ENCODE measurements at regions not wholly inside any gene's neighbourhood (a gene's known extent, or its start where the extent isn't known, plus 50 kb on each side); places are given as distances from the start of the nearest gene placed in this dataset.

DNA sequence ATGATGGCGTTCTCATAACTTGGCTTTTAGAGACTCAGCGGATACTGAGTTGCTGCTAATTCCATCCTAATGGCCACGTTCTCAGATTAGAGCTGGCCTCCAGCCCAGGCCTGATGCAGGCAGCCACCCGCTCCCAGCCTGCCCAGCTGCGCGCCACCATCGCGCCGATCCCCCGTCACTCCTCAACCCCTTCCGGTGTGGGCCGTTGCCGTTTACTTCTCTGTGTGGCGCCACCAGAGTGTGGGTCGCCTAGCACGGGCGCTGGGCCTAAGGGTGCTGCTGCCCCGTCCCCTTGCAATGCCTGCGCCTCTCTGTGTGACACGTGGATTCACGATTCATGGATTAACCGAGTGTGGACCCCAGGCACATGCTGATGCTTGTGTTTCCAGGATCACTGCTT is 1116.0 kb downstream of the BRD1 start:
- ATAC-seq, result no peak
- ChIA-PET POLR2A (no interaction called here), CTCF (ENCODE audit: low intra/inter-chr PET ratio, low total read pairs) (no interaction called here)
- intact Hi-C loops (cut with micrococcal nuclease; ENCODE audit: unreplicated experiment), result no loop called here
- H3K36me3 ChIP-seq (replicated peaks in 1 of 2; ENCODE audit: control insufficient read depth in 1 of 2, insufficient read depth in 2 of 2, low read length in 2 of 2), result peaks cover 29 to 82% of the 10 kb centered on the region in 2 experiments
- no peaks in the 10 kb centered on the region for H3K27me3 ChIP-seq (ENCODE audit: control insufficient read depth in 1 of 2, insufficient read depth in 2 of 2, low read length in 2 of 2)
- FAIRE-seq, result no peak
- no peak overlapping the region for H3K27ac ChIP-seq (ENCODE audit: extremely low read length, insufficient read depth, low read length)
- H3K4me3 ChIP-seq (replicated peaks in 1 of 3; ENCODE audit: insufficient read depth in 1 of 3, low read depth in 2 of 3, low read length in 3 of 3), result no peak overlapping the region
- H3K4me1 ChIP-seq (ENCODE audit: insufficient read depth, low read length), result peaks cover 3% of the 10 kb centered on the region; the same call in 1 of the 2 replicates
- peaks cover 3% of the 10 kb centered on the region; the same call in 1 of the 2 replicates for H4K20me1 ChIP-seq (ENCODE audit: insufficient read depth, low read length)
- H3K4me2 ChIP-seq (ENCODE audit: low read depth, low read length), result no peak overlapping the region
- peaks cover 13% of the 10 kb centered on the region for H3K79me2 ChIP-seq (ENCODE audit: insufficient read depth, low read length)
- H3K9me3 ChIP-seq (ENCODE audit: low read length), result no peaks in the 10 kb centered on the region
- no peak for TF ChIP-seq ZNF550 (CRISPR knock-in tag; IDR thresholded peaks at IDR 0.05; ENCODE audit: borderline replicate concordance)
- TF ChIP-seq, protein P1, sequence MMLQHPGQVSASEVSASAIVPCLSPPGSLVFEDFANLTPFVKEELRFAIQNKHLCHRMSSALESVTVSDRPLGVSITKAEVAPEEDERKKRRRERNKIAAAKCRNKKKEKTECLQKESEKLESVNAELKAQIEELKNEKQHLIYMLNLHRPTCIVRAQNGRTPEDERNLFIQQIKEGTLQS (CRISPR knock-in tag; IDR thresholded peaks at IDR 0.05), result no peak
- TF ChIP-seq KDM4B (CRISPR knock-in tag; IDR thresholded peaks at IDR 0.05), result no peak
- TF ChIP-seq HMGA1 (CRISPR knock-in tag; conservative IDR thresholded peaks at IDR 0.05), result no peak
- no peak for TF ChIP-seq NCOA5 (CRISPR knock-in tag; IDR thresholded peaks at IDR 0.05)
- TF ChIP-seq TOPORS (CRISPR knock-in tag; IDR thresholded peaks at IDR 0.05), result no peak
- TF ChIP-seq IRX3 (CRISPR knock-in tag; IDR thresholded peaks at IDR 0.05; ENCODE audit: borderline replicate concordance, low read depth), result no peak
- no peak for TF ChIP-seq NPAS2 (CRISPR knock-in tag; IDR thresholded peaks at IDR 0.05; ENCODE audit: borderline replicate concordance)
- TF ChIP-seq FOXK1 (CRISPR knock-in tag; IDR thresholded peaks at IDR 0.05; ENCODE audit: borderline replicate concordance, low read depth), result no peak
- TF ChIP-seq NCOA1 (CRISPR knock-in tag; IDR thresholded peaks at IDR 0.05), result no peak
- BruUV-seq (replicated peaks), result no TSS peak
- no peak overlapping the region for H2AFZ ChIP-seq (ENCODE audit: low read length)
- 96% methylated on average over 21 of the region's 22 CpGs for WGBS (ENCODE audit: low lambda C conversion rate)
- no peak for DNase-seq (ENCODE audit: low spot score)
- in situ Hi-C loops (cut with HindIII; ENCODE audit: extremely low pct_ligation_motif_present, low pct_unique_long_range_greater_than_20kb), result no loop called here
- no peak overlapping the region for H3K9ac ChIP-seq (ENCODE audit: insufficient read depth, low read depth, low read length)

DNA sequence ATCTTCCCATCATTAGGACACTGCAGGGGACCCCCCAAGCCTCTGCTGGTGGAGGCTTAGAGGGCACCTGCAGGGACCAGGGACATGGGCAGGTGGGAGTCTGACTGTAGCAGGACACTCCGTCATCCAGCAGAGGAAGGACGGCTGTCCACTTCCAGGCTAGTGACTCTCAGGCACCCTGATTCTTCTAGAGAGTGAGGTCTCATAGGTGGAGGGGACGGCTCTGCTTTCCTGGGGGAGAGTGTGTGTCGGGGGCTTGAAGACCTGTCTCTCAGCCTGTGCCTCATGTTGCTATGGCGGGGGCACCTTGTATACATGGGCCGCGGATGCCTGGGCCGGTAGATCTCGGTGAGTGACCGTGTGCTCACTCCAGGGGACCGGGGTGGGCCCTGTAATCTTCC is 1116.6 kb downstream of the BRD1 start:
- H4K20me1 ChIP-seq (ENCODE audit: insufficient read depth, low read length), result peaks cover 3% of the 10 kb centered on the region; the same call in 1 of the 2 replicates
- H3K4me3 ChIP-seq (replicated peaks in 1 of 3; ENCODE audit: insufficient read depth in 1 of 3, low read depth in 2 of 3, low read length in 3 of 3), result no peak overlapping the region
- peaks cover 9% of the 10 kb centered on the region for H3K4me1 ChIP-seq (ENCODE audit: insufficient read depth, low read length)
- H3K36me3 ChIP-seq (replicated peaks in 1 of 2; ENCODE audit: control insufficient read depth in 1 of 2, insufficient read depth in 2 of 2, low read length in 2 of 2), result peaks cover 30 to 84% of the 10 kb centered on the region in 2 experiments
- no peak for FAIRE-seq
- no TSS peak for BruUV-seq (replicated peaks)
- POLR2A ChIA-PET, result no interaction called here
- TF ChIP-seq MLLT10 (CRISPR knock-in tag; IDR thresholded peaks at IDR 0.05) (no peak), ZNF468 (CRISPR knock-in tag; IDR thresholded peaks at IDR 0.05) (no peak), ZNF253 (CRISPR knock-in tag; IDR thresholded peaks at IDR 0.05; ENCODE audit: borderline replicate concordance) (no peak), PRPF4 (IDR thresholded peaks at IDR 0.05; ENCODE audit: low read depth, low read length, poor library complexity, severe bottlenecking) (no peak), TOPORS (CRISPR knock-in tag; IDR thresholded peaks at IDR 0.05) (no peak), AGO1 (IDR thresholded peaks at IDR 0.05; ENCODE audit: low read depth, low read length, poor library complexity, severe bottlenecking) (no peak), KAT2B (IDR thresholded peaks at IDR 0.05; ENCODE audit: borderline replicate concordance, low read depth, low read length) (no peak)
- TF ChIP-seq, protein P2, sequence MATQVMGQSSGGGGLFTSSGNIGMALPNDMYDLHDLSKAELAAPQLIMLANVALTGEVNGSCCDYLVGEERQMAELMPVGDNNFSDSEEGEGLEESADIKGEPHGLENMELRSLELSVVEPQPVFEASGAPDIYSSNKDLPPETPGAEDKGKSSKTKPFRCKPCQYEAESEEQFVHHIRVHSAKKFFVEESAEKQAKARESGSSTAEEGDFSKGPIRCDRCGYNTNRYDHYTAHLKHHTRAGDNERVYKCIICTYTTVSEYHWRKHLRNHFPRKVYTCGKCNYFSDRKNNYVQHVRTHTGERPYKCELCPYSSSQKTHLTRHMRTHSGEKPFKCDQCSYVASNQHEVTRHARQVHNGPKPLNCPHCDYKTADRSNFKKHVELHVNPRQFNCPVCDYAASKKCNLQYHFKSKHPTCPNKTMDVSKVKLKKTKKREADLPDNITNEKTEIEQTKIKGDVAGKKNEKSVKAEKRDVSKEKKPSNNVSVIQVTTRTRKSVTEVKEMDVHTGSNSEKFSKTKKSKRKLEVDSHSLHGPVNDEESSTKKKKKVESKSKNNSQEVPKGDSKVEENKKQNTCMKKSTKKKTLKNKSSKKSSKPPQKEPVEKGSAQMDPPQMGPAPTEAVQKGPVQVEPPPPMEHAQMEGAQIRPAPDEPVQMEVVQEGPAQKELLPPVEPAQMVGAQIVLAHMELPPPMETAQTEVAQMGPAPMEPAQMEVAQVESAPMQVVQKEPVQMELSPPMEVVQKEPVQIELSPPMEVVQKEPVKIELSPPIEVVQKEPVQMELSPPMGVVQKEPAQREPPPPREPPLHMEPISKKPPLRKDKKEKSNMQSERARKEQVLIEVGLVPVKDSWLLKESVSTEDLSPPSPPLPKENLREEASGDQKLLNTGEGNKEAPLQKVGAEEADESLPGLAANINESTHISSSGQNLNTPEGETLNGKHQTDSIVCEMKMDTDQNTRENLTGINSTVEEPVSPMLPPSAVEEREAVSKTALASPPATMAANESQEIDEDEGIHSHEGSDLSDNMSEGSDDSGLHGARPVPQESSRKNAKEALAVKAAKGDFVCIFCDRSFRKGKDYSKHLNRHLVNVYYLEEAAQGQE (IDR thresholded peaks at IDR 0.05; ENCODE audit: borderline replicate concordance in 1 of 2, low read depth in 1 of 2, low read length in 2 of 2), result no peak
- H3K27me3 ChIP-seq (ENCODE audit: control insufficient read depth in 1 of 2, insufficient read depth in 2 of 2, low read length in 2 of 2), result no peaks in the 10 kb centered on the region
- H2AFZ ChIP-seq (ENCODE audit: low read length), result no peak overlapping the region
- CTCF ChIA-PET (ENCODE audit: low intra/inter-chr PET ratio, low total read pairs), result interaction anchor here (1.1 kb wide), 1 partner anchor 9 kb away, joined by 3 read pairs; no protein-coding TSS in a partner anchor
- intact Hi-C loops (cut with micrococcal nuclease; ENCODE audit: unreplicated experiment) (no loop called here), in situ Hi-C loops (cut with HindIII; ENCODE audit: extremely low pct_ligation_motif_present, low pct_unique_long_range_greater_than_20kb) (no loop called here)
- H3K79me2 ChIP-seq (ENCODE audit: insufficient read depth, low read length), result peaks cover 19% of the 10 kb centered on the region
- ATAC-seq, result no peak
- no peak for DNase-seq (ENCODE audit: low spot score)
- 82% methylated on average over 9 of the region's 11 CpGs for WGBS (ENCODE audit: low lambda C conversion rate)
- no peak overlapping the region for H3K4me2 ChIP-seq (ENCODE audit: low read depth, low read length)
- H3K27ac ChIP-seq (ENCODE audit: extremely low read length, insufficient read depth, low read length), result no peak overlapping the region
- H3K9me3 ChIP-seq (ENCODE audit: low read length), result no peaks in the 10 kb centered on the region
- no peak overlapping the region for H3K9ac ChIP-seq (ENCODE audit: insufficient read depth, low read depth, low read length)

Measured in HepG2 (cell line).